Activated CD8-positive, alpha-beta T cell treated with anti-CD3 and anti-CD28 coated beads for 36 hours (primary cell): ENCODE measurements at regions not wholly inside any gene's neighbourhood (a gene's known extent, or its start where the extent isn't known, plus 50 kb on each side); places are given as distances from the start of the nearest gene placed in this dataset.

Experiments used
- ATAC-seq: fragments of 200-7000 bp; cut with Tn5 transposase; one replicate; pipeline ENCODE4 v1.10.0; 2021; ENCODE audit warnings: mild to moderate bottlenecking, moderate library complexity
- CTCF ChIA-PET: fragments of 350-600 bp; sonication (Branson Sonifier 250); formaldehyde crosslinking; loops from one replicate; lab custom pipeline; 2021; ENCODE audit warnings: antibody characterized with exemption; lab: Charles Lee
- POLR2A ChIA-PET: fragments of 350-600 bp; sonication (Branson Sonifier 250); formaldehyde crosslinking; loops from one replicate; lab custom pipeline; 2021; ENCODE audit warnings: antibody characterized with exemption; lab: Charles Lee
- DNase-seq: peaks from one replicate; pipeline ENCODE4 v3.0.0-alpha.2; 2020
- H3K27ac Mint-ChIP-seq: one replicate; pipeline ENCODE4 v1.8.0; 2021; ENCODE audit warnings: mild to moderate bottlenecking, mixed read lengths
- H3K27me3 Mint-ChIP-seq: one replicate; pipeline ENCODE4 v1.8.0; 2021; ENCODE audit warnings: mixed read lengths
- H3K36me3 Mint-ChIP-seq: one replicate; pipeline ENCODE4 v1.8.0; 2021; ENCODE audit warnings: low read depth, mixed read lengths
- H3K4me1 Mint-ChIP-seq: one replicate; pipeline ENCODE4 v1.8.0; 2021; ENCODE audit warnings: low read depth, mixed read lengths
- H3K4me3 Mint-ChIP-seq: one replicate; pipeline ENCODE4 v1.8.0; 2021; ENCODE audit warnings: mild to moderate bottlenecking, moderate library complexity, mixed read lengths
- H3K9me3 Mint-ChIP-seq: one replicate; pipeline ENCODE4 v1.8.0; 2021; ENCODE audit warnings: mixed read lengths
- CTCF ChIP-seq: fragments of 200-600 bp; IDR thresholded peaks from one replicate; pipeline ENCODE4 v1.8.0; 2022; ENCODE audit warnings: antibody characterized with exemption, mild to moderate bottlenecking
- intact Hi-C: fragments of 100-400 bp; cut with micrococcal nuclease; formaldehyde crosslinking; loops from one replicate; pipeline ENCODE4 v1.10.0; 2022

GRCh38 chr2:106953779-106954178 lies 67.8 kb upstream of the ST6GAL2 start:
- POLR2A ChIA-PET: no interaction called here
- Mint-ChIP-seq H3K9me3 (peaks cover 1% of the 10 kb centered on the region), H3K4me1 (no peaks in the 10 kb centered on the region), H3K4me3 (no peak overlapping the region), H3K27ac (no peak overlapping the region), H3K27me3 (peaks cover 2% of the 10 kb centered on the region), H3K36me3 (no peaks in the 10 kb centered on the region)
- CTCF ChIA-PET: no interaction called here
- TF ChIP-seq CTCF: no peak
- intact Hi-C loops: no loop called here
- ATAC-seq (no peak), DNase-seq (no peak)

- Mint-ChIP-seq H3K36me3 (no peaks in the 10 kb centered on the region), H3K4me3 (no peak overlapping the region), H3K4me1 (no peaks in the 10 kb centered on the region), H3K9me3 (no peaks in the 10 kb centered on the region), H3K27me3 (peaks cover 2% of the 10 kb centered on the region), H3K27ac (no peak overlapping the region)
- no peak for TF ChIP-seq CTCF
- ATAC-seq (no peak), DNase-seq (no peak)
- ChIA-PET CTCF (no interaction called here), POLR2A (no interaction called here)
- intact Hi-C loops: no loop called here
Measured at GRCh38 chr2:106954304-106954703, 68.3 kb upstream of the ST6GAL2 start.

GRCh38 chr2:106956416-106956815 lies 70.4 kb upstream of the ST6GAL2 start:
- Mint-ChIP-seq H3K4me1 (no peaks in the 10 kb centered on the region), H3K27me3 (peaks cover 2% of the 10 kb centered on the region), H3K36me3 (no peaks in the 10 kb centered on the region), H3K4me3 (no peak overlapping the region), H3K27ac (no peak overlapping the region), H3K9me3 (no peaks in the 10 kb centered on the region)
- TF ChIP-seq CTCF: no peak
- CTCF ChIA-PET: no interaction called here
- POLR2A ChIA-PET: no interaction called here
- intact Hi-C loops: no loop called here
- no peak for ATAC-seq
- DNase-seq: no peak

GRCh38 chr2:106956879-106957278 lies 70.9 kb upstream of the ST6GAL2 start:
- no peaks in the 10 kb centered on the region for H3K4me1 Mint-ChIP-seq
- CTCF ChIA-PET: no interaction called here
- no peak overlapping the region for H3K4me3 Mint-ChIP-seq
- no peaks in the 10 kb centered on the region for H3K9me3 Mint-ChIP-seq
- H3K36me3 Mint-ChIP-seq: no peaks in the 10 kb centered on the region
- peaks cover 2% of the 10 kb centered on the region for H3K27me3 Mint-ChIP-seq
- DNase-seq (no peak), ATAC-seq (no peak)
- no peak for TF ChIP-seq CTCF
- no peak overlapping the region for H3K27ac Mint-ChIP-seq
- intact Hi-C loops: no loop called here
- POLR2A ChIA-PET: no interaction called here

GRCh38 chr2:106959975-106960682 lies 74.2 kb upstream of the ST6GAL2 start:
- intact Hi-C loops: no loop called here
- ATAC-seq (no peak), DNase-seq (no peak)
- Mint-ChIP-seq H3K4me3 (no peak overlapping the region), H3K36me3 (no peaks in the 10 kb centered on the region), H3K27ac (no peak overlapping the region), H3K27me3 (peaks cover 2% of the 10 kb centered on the region), H3K4me1 (no peaks in the 10 kb centered on the region), H3K9me3 (no peaks in the 10 kb centered on the region)
- no peak for TF ChIP-seq CTCF
- ChIA-PET POLR2A (no interaction called here), CTCF (no interaction called here)
